H1 (cell line): ENCODE measurements at regions not wholly inside any gene's neighbourhood (a gene's known extent, or its start where the extent isn't known, plus 50 kb on each side); places are given as distances from the start of the nearest gene placed in this dataset.

Experiments used
- CTCF ChIA-PET: fragments of 300-600 bp; sonication (Branson Sonifier 250); formaldehyde crosslinking; loops from one replicate; lab custom pipeline; 2021; ENCODE audit not compliant: partially characterized antibody; lab: Charles Lee
- POLR2A ChIA-PET: fragments of 300-600 bp; sonication (Branson Sonifier 250); formaldehyde crosslinking; loops from one replicate; lab custom pipeline; 2021; ENCODE audit warnings: inconsistent platforms; ENCODE audit not compliant: partially characterized antibody; lab: Charles Lee
- DNase-seq, 2 experiments: peaks; one replicate each; pipeline versions ENCODE4 v3.0.0 to v3.0.0-alpha.2; 2010 to 2022; ENCODE audit warnings: low spot score in 2 of 2, low read depth in 1 of 2, mixed read lengths in 1 of 2
- FAIRE-seq: peaks from 2 replicates; lab custom pipeline; 2011; peaks lifted over from hg19 to GRCh38; lab: Jason Lieb, UNC
- H2AFZ ChIP-seq: 2 replicates; pipeline ENCODE4 v1.8.1; 2012; ENCODE audit warnings: low read length, inconsistent platforms
- H2AK5ac ChIP-seq: 2 replicates; pipeline ENCODE4 v1.6.1; 2013; ENCODE audit warnings: low read depth, low read length
- H2BK120ac ChIP-seq: replicated peaks from 2 replicates; pipeline ENCODE3; 2013; ENCODE audit warnings: low read depth, low read length, inconsistent platforms
- H2BK12ac ChIP-seq: 2 replicates; pipeline ENCODE4 v1.6.1; 2013; ENCODE audit warnings: low read depth, low read length
- H2BK15ac ChIP-seq: 2 replicates; pipeline ENCODE4 v1.6.1; 2013; ENCODE audit warnings: low read length
- H2BK20ac ChIP-seq: 2 replicates; pipeline ENCODE4 v1.6.1; 2013; ENCODE audit warnings: low read length
- H2BK5ac ChIP-seq: 2 replicates; pipeline ENCODE4 v1.6.1; 2013; ENCODE audit warnings: low read depth, low read length
- H3K14ac ChIP-seq: 2 replicates; pipeline ENCODE4 v1.6.1; 2013; ENCODE audit warnings: inconsistent platforms; ENCODE audit not compliant: insufficient read length
- H3K18ac ChIP-seq: 2 replicates; pipeline ENCODE4 v1.6.1; 2013; ENCODE audit warnings: low read length; ENCODE audit errors: extremely low read depth
- H3K23ac ChIP-seq: 2 replicates; pipeline ENCODE4 v1.6.1; 2013; ENCODE audit warnings: inconsistent platforms; ENCODE audit not compliant: insufficient read length
- H3K23me2 ChIP-seq: 2 replicates; pipeline ENCODE4 v1.6.1; 2013; ENCODE audit warnings: low read depth, low read length
- H3K27ac ChIP-seq: 2 replicates; pipeline ENCODE4 v1.6.1; 2011; ENCODE audit warnings: low read depth, low read length, inconsistent platforms
- H3K27me3 ChIP-seq, 4 experiments: replicated peaks in 1 of 4; 1 replicate in 1 of 4; 2 replicates in 3 of 4; pipeline versions ENCODE4 v1.6.1 to v1.8.1; 2011 to 2013; ENCODE audit warnings: low read length in 3 of 4, mild to moderate bottlenecking in 3 of 4, inconsistent platforms in 2 of 4, mixed read lengths in 2 of 4, moderate library complexity in 1 of 4; ENCODE audit not compliant: control insufficient read depth in 3 of 4, insufficient read depth in 3 of 4; ENCODE audit errors: extremely low read depth in 1 of 4
- H3K36me3 ChIP-seq, 4 experiments: 2 replicates each; pipeline versions ENCODE4 v1.6.1 to v1.8.1; 2011 to 2013; ENCODE audit warnings: mild to moderate bottlenecking in 4 of 4, low read length in 3 of 4, moderate library complexity in 2 of 4, control low read depth in 1 of 4, inconsistent platforms in 1 of 4; ENCODE audit not compliant: insufficient read depth in 4 of 4, control insufficient read depth in 2 of 4
- H3K4ac ChIP-seq: replicated peaks from 2 replicates; pipeline ENCODE3; 2013; ENCODE audit warnings: low read length, low read depth, mixed read lengths, inconsistent platforms; ENCODE audit not compliant: insufficient read length
- H3K4me1 ChIP-seq, 4 experiments: replicated peaks in 1 of 4; 1 replicate in 1 of 4; 2 replicates in 3 of 4; pipeline versions ENCODE4 v1.6.1 to v1.8.1; 2011 to 2013; ENCODE audit warnings: low read length in 3 of 4, inconsistent platforms in 2 of 4, mixed read lengths in 1 of 4; ENCODE audit not compliant: insufficient read depth in 4 of 4, control insufficient read depth in 3 of 4
- H3K4me2 ChIP-seq, 2 experiments: 2 replicates each; pipeline versions ENCODE4 v1.6.1 to v1.8.1; 2011 to 2013; ENCODE audit warnings: low read depth in 2 of 2, low read length in 2 of 2, control low read depth in 1 of 2, inconsistent platforms in 1 of 2, mild to moderate bottlenecking in 1 of 2; ENCODE audit not compliant: insufficient read depth in 1 of 2
- H3K4me3 ChIP-seq, 4 experiments: fragments of 200-600, 300-600 bp in 1 of 4; sonication (generic), shearing (Covaris generic), sonication (Bioruptor Twin) in 1 of 4; 2 replicates each; pipeline versions ENCODE4 v1.5.1 to v1.8.1; 2011 to 2016; ENCODE audit warnings: low read length in 4 of 4, low read depth in 3 of 4, control low read depth in 2 of 4, inconsistent platforms in 2 of 4, mild to moderate bottlenecking in 2 of 4, mixed read lengths in 1 of 4, moderate library complexity in 1 of 4; ENCODE audit not compliant: insufficient read depth in 2 of 4; ENCODE audit errors: extremely low read depth in 1 of 4
- H3K56ac ChIP-seq: replicated peaks from 2 replicates; pipeline ENCODE3; 2013; ENCODE audit warnings: low read depth, mild to moderate bottlenecking, mixed read lengths, low read length, inconsistent platforms; ENCODE audit not compliant: insufficient read length
- H3K79me1 ChIP-seq: 2 replicates; pipeline ENCODE4 v1.6.1; 2013; ENCODE audit warnings: low read depth, low read length, control low read depth
- H3K79me2 ChIP-seq, 2 experiments: 2 replicates each; pipeline versions ENCODE4 v1.6.1 to v1.8.1; 2012 to 2013; ENCODE audit warnings: low read length in 2 of 2, mild to moderate bottlenecking in 2 of 2, inconsistent platforms in 1 of 2; ENCODE audit not compliant: insufficient read depth in 2 of 2, control insufficient read depth in 1 of 2
- H3K9ac ChIP-seq, 4 experiments: replicated peaks in 1 of 4; 1 replicate in 1 of 4; 2 replicates in 3 of 4; pipeline versions ENCODE4 v1.6.1 to v1.8.1; 2011 to 2013; ENCODE audit warnings: low read depth in 3 of 4, low read length in 3 of 4, control low read depth in 2 of 4, mild to moderate bottlenecking in 2 of 4, moderate library complexity in 2 of 4, inconsistent platforms in 1 of 4; ENCODE audit errors: extremely low read depth in 1 of 4
- H3K9me3 ChIP-seq, 2 experiments: 2 replicates each; pipeline versions ENCODE4 v1.6.1 to v1.8.1; 2012 to 2013; ENCODE audit warnings: mild to moderate bottlenecking in 2 of 2, moderate library complexity in 2 of 2, control low read depth in 1 of 2, inconsistent platforms in 1 of 2, low read depth in 1 of 2, low read length in 1 of 2, mixed read lengths in 1 of 2; ENCODE audit not compliant: insufficient read depth in 2 of 2
- H4K20me1 ChIP-seq, 2 experiments: replicated peaks in 1 of 2; 2 replicates each; pipeline versions ENCODE3 to v1.8.1; 2011 to 2013; ENCODE audit warnings: inconsistent platforms in 2 of 2, low read length in 2 of 2, mild to moderate bottlenecking in 1 of 2; ENCODE audit not compliant: insufficient read depth in 2 of 2, control insufficient read depth in 1 of 2
- H4K5ac ChIP-seq: 2 replicates; pipeline ENCODE4 v1.6.1; 2013; ENCODE audit warnings: low read length, low read depth, mixed read lengths, inconsistent platforms; ENCODE audit not compliant: insufficient read length
- H4K8ac ChIP-seq: 2 replicates; pipeline ENCODE4 v1.8.0; 2013; ENCODE audit warnings: mild to moderate bottlenecking, moderate library complexity, low read length, inconsistent platforms; ENCODE audit not compliant: insufficient read depth; ENCODE audit errors: extremely low read depth
- H4K91ac ChIP-seq: replicated peaks from 2 replicates; pipeline ENCODE3; 2013; ENCODE audit warnings: low read length, mixed read lengths, inconsistent platforms; ENCODE audit not compliant: insufficient read length
- CTCF ChIP-seq, 3 experiments: IDR thresholded peaks; 1 replicate in 2 of 3; 2 replicates in 1 of 3; pipeline versions ENCODE4 v1.5.1 to v1.6.1; 2011; ENCODE audit warnings: low read length in 3 of 3, mild to moderate bottlenecking in 3 of 3, inconsistent platforms in 2 of 3, low read depth in 1 of 3, moderate library complexity in 1 of 3; ENCODE audit not compliant: insufficient read depth in 1 of 3; ENCODE audit errors: control extremely low read depth in 1 of 3
- EZH2 ChIP-seq: fragments of 200-600 bp; sonication (generic); IDR thresholded peaks from 2 replicates; pipeline ENCODE4 v1.7.1; 2012; ENCODE audit warnings: low read depth, mild to moderate bottlenecking, moderate library complexity, low read length, inconsistent platforms; ENCODE audit not compliant: severe bottlenecking
- GABPA ChIP-seq: IDR thresholded peaks from 2 replicates; pipeline ENCODE4 v1.6.1; 2011; ENCODE audit warnings: mild to moderate bottlenecking, low read length, moderate library complexity, borderline replicate concordance; ENCODE audit not compliant: insufficient read depth
- KDM5A ChIP-seq: fragments of 200-600 bp; IDR thresholded peaks from 2 replicates; pipeline ENCODE4 v1.7.1; 2012; ENCODE audit warnings: mild to moderate bottlenecking, low read length, inconsistent platforms, mixed read lengths
- MAFK ChIP-seq: IDR thresholded peaks from 2 replicates; pipeline ENCODE4 v1.6.1; 2012; ENCODE audit warnings: low read depth, mild to moderate bottlenecking, improper control_type of control experiment, low read length
- MAX ChIP-seq: IDR thresholded peaks from 2 replicates; pipeline ENCODE4 v1.6.1; 2012; ENCODE audit warnings: inconsistent platforms
- SIX5 ChIP-seq: IDR thresholded peaks from 2 replicates; pipeline ENCODE4 v1.6.1; 2011; ENCODE audit warnings: mild to moderate bottlenecking, low read depth, low read length
- TAF7 ChIP-seq: optimal IDR thresholded peaks from 2 replicates; pipeline ENCODE3; 2011; ENCODE audit warnings: low read depth, mild to moderate bottlenecking, inconsistent platforms, low read length, moderate library complexity, borderline replicate concordance
- WGBS, 2 experiments: shearing (Covaris generic) in 1 of 2; methylation state at CpG; one replicate each; pipeline versions ENCODE4 v1.1.6 to v1.1.7; 2013 to 2015; ENCODE audit warnings: low lambda C conversion rate in 2 of 2, mixed read lengths in 2 of 2, inconsistent platforms in 1 of 2, low coverage in 1 of 2, missing lambda C conversion rate in 1 of 2; ENCODE audit not compliant: insufficient replicate concordance in 2 of 2, insufficient coverage in 1 of 2, insufficient read length in 1 of 2; ENCODE audit errors: extremely low coverage in 1 of 2, missing lambda C conversion rate in 1 of 2; 5-methylcytosine and 5-hydroxymethylcytosine counted together

- no peak for TF ChIP-seq EZH2
- TF ChIP-seq GABPA = no peak
- TF ChIP-seq CTCF (IDR thresholded peaks at IDR 0.05; ENCODE audit: control extremely low read depth in 1 of 3, insufficient read depth in 1 of 3, low read depth in 1 of 3, low read length in 3 of 3) = no peak
- no peak for TF ChIP-seq KDM5A
- no peak for TF ChIP-seq TAF7
- TF ChIP-seq MAX = no peak
- TF ChIP-seq MAFK = no peak
- no peak for TF ChIP-seq SIX5
- no peak overlapping the region for H2BK12ac ChIP-seq
- no peak overlapping the region for H3K4me3 ChIP-seq
- no peak overlapping the region for H4K91ac ChIP-seq
- H2BK20ac ChIP-seq = no peak overlapping the region
- no peak overlapping the region for H3K18ac ChIP-seq
- no peak overlapping the region for H3K27ac ChIP-seq
- H2BK120ac ChIP-seq = no peak overlapping the region
- no peaks in the 10 kb centered on the region for H3K79me2 ChIP-seq
- H2AFZ ChIP-seq = peak overlapping the region; percentile 81
- H3K79me1 ChIP-seq = no peaks in the 10 kb centered on the region
- no peaks in the 10 kb centered on the region for H3K23me2 ChIP-seq
- H3K4me2 ChIP-seq = no peak overlapping the region
- no peaks in the 10 kb centered on the region for H3K9me3 ChIP-seq
- no peak overlapping the region for H3K14ac ChIP-seq
- H2BK5ac ChIP-seq = no peak overlapping the region
- no peaks in the 10 kb centered on the region for H3K27me3 ChIP-seq
- DNase-seq (no peak), FAIRE-seq (no peak)
- no peaks in the 10 kb centered on the region for H4K20me1 ChIP-seq
- H3K4me1 ChIP-seq = no peaks in the 10 kb centered on the region
- H3K23ac ChIP-seq = no peak overlapping the region
- POLR2A ChIA-PET = no interaction called here
- WGBS, 2 experiments = 96% methylated on average over 6 of the region's 6 CpGs; no CpG with 5 or more reads in 1 of the 2 experiments
- no peak overlapping the region for H4K5ac ChIP-seq
- no peak overlapping the region for H2BK15ac ChIP-seq
- H4K8ac ChIP-seq = no peak overlapping the region
- H3K56ac ChIP-seq = no peak overlapping the region
- no peaks in the 10 kb centered on the region for H3K36me3 ChIP-seq
- H2AK5ac ChIP-seq = 0 out of 2 replicates have a peak overlapping the region, but pooled peaks have one; percentile 39
- no peak overlapping the region for H3K4ac ChIP-seq
- no peak overlapping the region for H3K9ac ChIP-seq
- CTCF ChIA-PET = interaction anchor here (0.7 to 3.3 kb wide), 6 partner anchors 8 to 208 kb away, joined by 3 to 14 read pairs (median 3); no protein-coding TSS in a partner anchor
These were observed 86.2 kb upstream of the ANXA1 start for GRCh38 chr9:73065439-73065838.
